ENCODE measurements at regions not wholly inside any gene's neighbourhood (a gene's known extent, or its start where the extent isn't known, plus 50 kb on each side); places are given as distances from the start of the nearest gene placed in this dataset.

GRCh38 chr2:94947097-94948016 is 76.1 kb downstream of the TEKT4 start:
- TF ChIP-seq CTCF (IDR thresholded peaks at IDR 0.05; ENCODE audit: insufficient read depth, low read depth, low read length) (no peak), EZH2 (IDR thresholded peaks at IDR 0.05; ENCODE audit: insufficient read depth, low read length) (no peak)
